Lower leg skin (tissue), 3 donors: ENCODE measurements at regions not wholly inside any gene's neighbourhood (a gene's known extent, or its start where the extent isn't known, plus 50 kb on each side); places are given as distances from the start of the nearest gene placed in this dataset.

Source experiments
- CTCF ChIP-seq, 3 donors: fragments of 450-650 bp; IDR thresholded peaks; one replicate each; pipeline ENCODE4 v1.5.1; 2016; ENCODE audit warnings: antibody characterized with exemption in 3 of 3, mild to moderate bottlenecking in 3 of 3, moderate library complexity in 2 of 3
- POLR2A ChIP-seq, 2 donors: fragments of 450-650 bp; IDR thresholded peaks; one replicate each; pipeline ENCODE4 v1.6.1; 2016 to 2017; ENCODE audit warnings: antibody characterized with exemption in 2 of 2, mild to moderate bottlenecking in 1 of 2, moderate library complexity in 1 of 2

- TF ChIP-seq CTCF (IDR thresholded peaks at IDR 0.05) (no peak), POLR2A (IDR thresholded peaks at IDR 0.05) (no peak)
Measured at GRCh38 chr18:60693426-60693825, 320.9 kb upstream of the MC4R start.
